SK-N-MC (cell line): ENCODE measurements at regions not wholly inside any gene's neighbourhood (a gene's known extent, or its start where the extent isn't known, plus 50 kb on each side); places are given as distances from the start of the nearest gene placed in this dataset.

Source experiments
- EZH2 ChIP-seq: fragments of 200-600 bp; sonication (generic); IDR thresholded peaks from one replicate; pipeline ENCODE4 v1.6.1; 2017; ENCODE audit warnings: antibody characterized with exemption
- POLR2AphosphoS5 ChIP-seq: IDR thresholded peaks from 2 replicates; pipeline ENCODE4 v1.6.1; 2012; ENCODE audit warnings: mild to moderate bottlenecking, low read depth, low read length, borderline replicate concordance

- TF ChIP-seq POLR2AphosphoS5 (no peak), EZH2 (no peak)
Measured at GRCh38 chr10:11683529-11684320, 58.5 kb upstream of the ECHDC3 start.
